Right renal cortex interstitium (tissue), 3 donors: ENCODE measurements at regions not wholly inside any gene's neighbourhood (a gene's known extent, or its start where the extent isn't known, plus 50 kb on each side); places are given as distances from the start of the nearest gene placed in this dataset.

Source experiments
- DNase-seq, 3 donors: peaks; one replicate each; pipeline ENCODE4 v3.0.0-alpha.2; 2013; ENCODE audit warnings: low read depth in 3 of 3, low spot score in 2 of 3

DNA sequence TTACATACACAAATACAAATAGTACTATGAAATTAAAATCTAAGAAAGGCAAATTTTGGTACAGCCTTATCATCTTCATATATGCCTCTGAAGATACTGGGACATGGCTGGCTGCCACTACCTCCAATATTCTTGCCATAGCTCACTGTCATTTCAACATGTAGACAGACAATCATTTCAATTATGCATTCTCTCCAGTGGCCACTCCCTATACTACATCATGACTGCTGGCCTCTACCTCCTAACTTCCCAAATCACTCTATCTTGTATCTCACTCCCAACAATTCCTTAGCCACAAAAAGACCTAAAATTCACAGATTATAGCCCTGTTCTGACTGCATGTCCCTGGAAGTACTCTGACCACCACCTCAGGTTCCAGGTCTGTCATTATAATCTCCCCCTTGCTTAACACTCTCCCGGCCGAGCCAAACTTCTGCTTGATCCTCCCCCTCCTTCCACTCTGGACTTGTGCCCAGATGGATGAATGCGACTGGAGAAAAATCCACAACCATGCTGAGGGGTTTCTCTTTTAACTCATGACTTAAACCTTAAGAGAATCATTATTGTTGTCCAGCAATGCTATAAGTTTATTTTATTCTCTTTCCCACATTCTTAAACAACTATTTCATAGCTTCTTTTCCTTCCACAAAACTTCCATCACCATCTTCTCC, 225.3 kb upstream of the TLE4 start:
- DNase-seq = no peak

DNA sequence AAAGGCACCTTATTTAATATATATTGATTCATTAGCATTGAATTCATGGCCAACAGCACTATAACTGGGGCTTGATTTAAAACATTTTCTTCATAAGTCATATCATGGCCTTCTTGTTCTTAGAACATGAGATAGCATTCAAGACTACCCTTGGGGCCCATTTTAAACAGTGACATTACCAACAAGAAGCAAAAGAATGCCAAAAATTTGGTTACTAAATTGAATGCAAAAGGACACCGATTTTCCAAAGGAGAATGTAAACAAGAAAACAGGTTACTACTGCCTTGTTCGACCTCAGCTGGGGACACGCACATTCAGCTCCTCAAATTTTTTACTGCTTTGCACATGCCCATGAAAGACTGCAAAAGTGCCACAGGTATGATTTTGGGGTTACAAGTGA, 219.4 kb upstream of the TLE4 start:
- DNase-seq = no peak

DNA sequence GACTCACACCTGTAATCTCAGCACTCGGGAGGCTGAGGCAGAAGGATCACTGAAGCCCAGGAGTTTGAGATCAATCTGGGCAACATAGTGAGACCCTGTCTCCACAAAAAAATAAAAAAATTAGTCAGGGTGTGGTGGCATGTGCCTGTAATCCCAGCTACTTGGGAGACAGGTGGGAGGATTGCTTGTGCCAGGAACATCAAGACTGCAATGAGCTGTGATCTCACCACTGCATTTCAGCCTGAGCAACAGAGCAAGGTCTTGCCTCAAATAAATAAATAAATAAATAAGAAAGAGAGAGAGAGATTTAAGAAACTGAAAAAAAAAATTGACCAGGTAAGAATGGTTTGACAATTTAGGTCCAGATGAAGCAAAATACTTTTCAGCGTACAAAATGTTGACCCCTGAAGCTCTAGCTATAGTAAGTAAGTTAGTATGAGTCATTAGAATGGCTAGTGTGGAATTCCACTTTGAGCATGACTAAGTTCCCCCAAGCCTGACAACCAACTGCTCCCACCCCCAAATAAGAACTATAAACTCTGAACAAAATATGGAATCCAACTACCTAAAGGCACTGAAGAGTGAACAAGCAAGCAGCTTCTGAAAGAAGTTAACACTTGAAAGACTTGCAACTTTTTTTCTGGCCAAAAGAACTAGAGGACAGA, 217.8 kb upstream of the TLE4 start:
- DNase-seq = no peak

DNA sequence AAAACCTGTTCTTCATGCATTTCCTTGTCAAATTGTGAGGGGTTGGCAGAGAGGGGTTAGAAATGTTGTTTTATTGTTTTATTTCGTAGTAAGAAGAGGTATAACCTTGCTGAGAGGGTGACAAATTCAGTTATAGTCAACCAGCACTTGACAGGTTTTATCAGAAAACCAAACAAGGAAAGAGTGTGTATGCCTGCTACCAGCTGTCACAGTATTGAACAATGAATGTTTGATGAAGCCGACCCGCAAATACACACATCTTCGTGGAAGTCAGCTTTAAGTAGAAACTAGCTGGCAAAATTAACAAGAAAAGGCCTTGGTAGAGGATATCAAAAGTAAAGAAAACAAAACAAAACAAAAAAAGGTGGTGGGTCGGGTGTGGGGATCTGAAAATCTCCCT, 214.6 kb upstream of the TLE4 start:
- DNase-seq = no peak

DNA sequence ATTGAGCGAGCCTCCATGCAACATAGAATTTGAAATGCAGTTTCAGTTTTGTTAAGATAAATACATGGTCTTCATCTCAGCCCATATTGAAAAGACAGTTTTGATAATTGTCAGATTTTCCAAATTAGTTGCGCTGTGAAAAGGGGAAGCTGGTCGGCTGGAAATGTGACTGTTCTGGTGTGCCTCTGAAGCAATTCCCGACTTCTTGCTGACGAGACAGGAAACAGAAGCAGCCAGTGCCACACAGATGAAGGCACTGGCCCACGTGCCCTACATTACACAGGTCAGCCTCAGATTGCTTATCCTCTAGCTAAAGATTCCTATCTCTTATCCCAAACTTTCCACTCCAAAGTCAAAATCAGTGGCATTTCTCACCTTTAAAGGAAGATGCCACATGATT, 214.1 kb upstream of the TLE4 start:
- DNase-seq = no peak

DNA sequence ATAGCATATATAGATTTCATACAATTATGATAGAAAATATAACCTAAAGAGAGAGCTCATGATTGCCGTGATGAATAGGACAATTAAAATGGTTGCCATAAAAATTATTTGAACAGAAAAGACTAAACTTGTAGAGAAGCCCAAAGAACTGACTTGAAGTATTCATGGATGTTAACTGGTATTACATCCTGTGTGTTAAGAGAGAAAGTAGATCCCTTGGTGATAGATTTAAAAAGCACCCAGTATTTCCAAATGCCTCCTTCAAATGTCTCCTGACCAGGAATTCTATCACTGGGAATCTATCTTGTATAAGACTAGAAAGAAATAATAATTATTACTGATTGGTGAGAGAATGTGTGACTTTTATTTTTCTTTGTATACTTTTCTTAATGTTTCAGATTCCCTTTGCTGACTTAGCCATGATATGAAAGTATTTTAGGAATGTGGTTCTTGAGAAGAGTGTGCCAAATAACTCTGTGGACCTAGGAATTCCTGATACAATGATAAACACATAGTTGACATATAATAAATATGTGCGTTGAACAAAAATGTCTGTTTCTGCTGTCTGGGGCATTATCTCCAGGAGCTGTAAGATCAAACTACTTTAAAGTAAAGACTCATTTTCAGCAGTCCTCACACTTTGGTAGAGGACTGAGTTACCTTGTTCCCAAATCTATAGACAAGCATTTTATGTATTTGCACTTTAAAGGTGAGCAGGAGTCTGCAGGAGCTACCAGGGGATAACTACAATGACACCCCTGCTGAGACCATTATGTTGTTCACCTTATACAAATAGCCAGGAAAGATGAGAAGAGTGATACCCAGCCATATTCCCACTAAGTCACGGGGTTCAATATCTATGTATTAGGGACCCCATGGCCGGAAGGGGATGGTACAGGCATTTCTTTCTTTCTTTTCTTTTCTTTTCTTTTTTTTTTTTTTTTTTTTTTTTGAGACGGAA, 211.1 kb upstream of the TLE4 start:
- no peak for DNase-seq

DNA sequence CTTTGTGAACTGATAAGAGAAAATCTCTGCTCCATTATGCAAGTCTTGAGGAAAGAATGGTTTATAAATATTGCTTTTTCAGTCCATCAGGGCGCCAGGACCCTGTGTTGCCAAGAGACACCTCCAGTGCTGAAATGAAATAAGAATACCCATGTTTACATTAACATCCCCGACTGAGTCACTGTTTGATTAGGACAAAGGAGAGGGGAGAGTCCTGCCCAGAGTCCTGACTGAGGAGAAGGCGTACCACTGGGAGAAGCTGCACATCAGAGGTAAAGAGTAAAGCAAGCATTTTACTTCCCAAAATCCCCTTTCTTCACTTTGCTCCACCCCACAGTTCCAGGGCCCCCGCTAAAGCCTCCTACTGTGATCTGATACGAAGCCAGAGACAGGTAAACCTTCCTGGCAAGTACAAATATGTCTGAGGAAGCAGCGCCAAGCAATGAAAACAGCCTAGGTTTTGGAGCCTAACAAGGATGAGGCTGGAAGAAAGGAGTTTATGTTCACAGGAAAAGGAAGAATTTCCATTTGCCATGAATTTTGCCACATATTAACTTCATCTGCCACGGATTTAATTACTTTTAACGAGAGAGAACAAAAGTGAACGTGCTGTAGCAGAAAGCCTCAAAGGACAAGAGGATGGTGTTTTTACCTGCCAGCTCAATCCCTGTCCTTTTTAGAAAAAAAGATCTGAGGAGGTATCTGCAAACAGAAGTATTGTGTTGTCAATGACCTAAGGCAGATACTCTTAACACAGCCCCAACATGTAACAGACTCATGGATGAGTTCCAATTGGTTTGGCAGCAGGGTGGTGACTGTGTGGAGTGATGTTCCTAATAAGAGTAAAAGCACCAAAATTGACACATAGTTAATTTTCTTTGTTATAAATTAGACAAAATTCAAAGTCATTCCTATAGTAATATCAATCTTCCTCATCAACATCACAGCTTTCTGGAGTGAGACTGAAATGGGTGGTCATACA, 209.4 kb upstream of the TLE4 start:
- DNase-seq = no peak

DNA sequence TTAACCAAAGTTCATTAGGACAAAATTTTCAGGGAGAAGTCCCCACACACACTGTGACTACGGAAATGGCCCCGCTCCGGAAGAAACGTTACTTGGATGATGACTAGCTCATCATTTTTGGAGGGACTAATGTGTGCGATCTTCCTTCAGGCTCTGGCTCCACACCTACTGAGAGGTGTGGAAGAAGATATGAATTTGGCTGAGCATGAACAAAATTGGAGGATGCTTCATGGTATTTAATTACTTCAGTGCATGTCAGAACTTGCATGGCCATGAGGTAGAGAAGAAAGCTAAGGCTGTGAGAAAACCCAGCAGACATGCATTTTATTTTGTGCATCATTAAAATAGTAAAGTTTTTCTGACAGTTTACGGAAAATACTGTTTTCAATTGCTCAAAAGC, 202.1 kb upstream of the TLE4 start:
- no peak for DNase-seq

DNA sequence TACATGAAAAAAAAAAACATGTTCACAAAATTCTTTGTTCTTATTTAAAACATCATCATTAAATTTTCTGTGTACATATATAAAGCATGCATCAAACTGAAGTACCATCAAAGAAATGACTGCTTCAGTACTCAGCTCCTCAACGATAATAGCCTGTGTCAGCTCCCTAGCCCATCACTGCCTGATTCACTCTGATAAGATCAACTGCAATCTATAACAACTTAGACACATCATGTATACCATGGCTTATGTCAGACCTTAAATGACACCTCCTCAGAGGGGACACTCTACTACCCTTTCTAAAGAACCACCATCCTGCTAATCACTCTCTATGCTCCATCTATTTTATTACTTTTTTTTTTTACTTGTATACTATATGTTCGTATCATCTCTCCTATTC, 200.5 kb upstream of the TLE4 start:
- no peak for DNase-seq

DNA sequence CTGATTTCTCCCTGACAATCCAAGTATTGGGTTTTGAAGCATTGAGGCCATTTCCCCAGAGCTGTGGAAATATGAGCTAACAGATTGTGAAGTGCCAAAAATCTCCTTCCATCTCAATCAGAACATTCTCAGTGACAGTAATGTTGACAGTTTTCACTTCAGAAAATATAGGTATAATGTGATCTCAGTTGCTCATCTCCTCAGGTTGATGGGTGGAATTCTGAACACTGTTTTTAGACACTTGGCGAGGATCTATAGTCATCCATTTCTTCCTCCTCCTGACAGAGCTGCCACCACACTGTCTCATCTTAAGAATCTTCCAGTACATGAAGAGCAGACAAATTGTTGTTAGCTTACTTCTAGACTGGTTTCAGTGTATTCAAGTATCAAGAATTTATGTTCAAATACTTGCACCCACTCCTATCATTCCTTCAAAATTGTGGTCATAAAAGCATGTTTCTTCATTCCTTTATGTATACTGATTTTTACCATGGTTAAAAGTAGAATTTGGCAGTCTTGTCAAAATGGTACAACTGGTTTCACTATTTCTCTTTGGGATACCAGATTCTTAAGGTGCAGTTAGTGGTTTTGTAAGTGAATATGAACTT, 199.7 kb upstream of the TLE4 start:
- DNase-seq = no peak

DNA sequence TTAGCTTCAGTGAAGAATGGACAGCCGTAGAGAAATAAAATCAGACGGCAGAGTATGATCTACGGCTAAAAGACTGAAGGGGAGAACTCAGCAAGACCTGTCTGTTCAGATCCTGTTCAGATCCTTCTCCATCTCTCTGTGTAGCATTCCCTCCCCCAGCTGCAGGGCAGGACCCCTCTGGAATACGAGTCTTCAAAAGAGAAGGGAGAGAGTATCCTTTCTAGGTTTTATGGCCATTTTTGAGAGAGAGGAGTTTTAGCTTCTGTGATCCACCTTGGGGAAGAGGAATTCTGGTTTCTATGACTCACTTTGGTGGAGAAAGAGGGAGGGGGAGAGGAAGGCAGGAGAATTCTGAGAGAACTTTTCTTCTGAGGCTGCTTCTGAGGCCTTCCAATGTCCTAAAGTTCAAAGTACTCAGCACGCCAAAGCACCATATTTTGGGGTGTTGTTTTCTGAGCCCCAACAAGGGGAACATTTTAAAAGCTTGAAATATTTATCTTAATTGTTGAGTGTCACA, 194.4 kb upstream of the TLE4 start:
- DNase-seq = no peak

DNA sequence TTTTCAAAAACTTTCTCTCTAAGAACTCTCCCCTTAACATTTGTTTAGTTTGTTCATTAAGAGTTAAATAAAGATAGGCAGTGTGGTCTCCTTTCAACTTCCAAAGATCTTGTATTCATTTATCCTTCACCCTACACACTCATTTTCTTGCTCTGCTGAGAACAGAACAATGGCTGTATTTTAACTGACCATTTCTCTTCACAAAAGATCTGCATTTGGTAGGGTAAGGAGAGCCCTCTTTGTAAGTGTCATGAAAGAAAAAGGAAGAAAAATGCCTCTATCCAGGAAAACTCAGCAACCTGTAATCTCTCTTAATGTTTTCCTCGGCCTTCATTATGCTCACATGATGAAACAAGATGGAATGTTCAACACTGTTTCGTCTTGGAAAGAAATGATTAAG, 193.7 kb upstream of the TLE4 start:
- DNase-seq = no peak

DNA sequence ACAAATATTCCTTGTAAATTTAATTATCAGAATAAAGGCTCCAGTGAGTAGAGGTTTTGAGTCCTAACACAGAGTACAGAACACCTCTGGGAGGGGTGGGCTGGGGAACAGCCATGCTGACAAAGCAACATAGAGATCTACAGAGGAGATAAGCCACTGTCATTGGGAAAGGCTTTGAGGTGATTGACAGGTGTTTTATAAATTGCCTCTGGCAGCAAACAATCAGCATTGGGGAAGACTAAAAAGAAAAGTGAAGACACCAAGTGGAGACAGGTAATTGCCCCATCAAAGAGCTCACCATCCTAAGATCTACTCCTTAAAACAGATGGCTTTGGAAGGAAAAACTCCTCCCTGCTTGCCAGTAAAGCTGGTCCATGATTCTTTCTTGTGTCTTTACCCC, 189.7 kb upstream of the TLE4 start:
- no peak for DNase-seq

DNA sequence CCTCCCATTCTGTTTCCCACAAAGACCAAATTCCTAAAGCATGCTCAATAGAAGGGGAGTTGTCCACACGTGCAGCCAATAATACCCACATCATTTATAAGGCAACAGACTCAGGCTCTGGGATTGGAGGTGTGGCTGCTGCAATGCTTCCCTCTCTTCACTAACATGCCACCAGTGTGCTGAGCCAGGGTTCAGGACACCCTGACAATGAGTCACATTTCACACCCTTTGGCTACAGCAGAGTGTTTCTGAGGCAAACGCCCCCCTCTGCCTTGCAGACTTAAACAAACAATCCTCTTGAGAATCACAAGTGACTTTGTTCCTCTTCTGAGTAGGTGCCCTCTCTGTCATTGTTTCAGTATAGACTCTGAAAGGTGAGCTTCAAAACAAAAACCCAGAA, 189.3 kb upstream of the TLE4 start:
- no peak for DNase-seq

DNA sequence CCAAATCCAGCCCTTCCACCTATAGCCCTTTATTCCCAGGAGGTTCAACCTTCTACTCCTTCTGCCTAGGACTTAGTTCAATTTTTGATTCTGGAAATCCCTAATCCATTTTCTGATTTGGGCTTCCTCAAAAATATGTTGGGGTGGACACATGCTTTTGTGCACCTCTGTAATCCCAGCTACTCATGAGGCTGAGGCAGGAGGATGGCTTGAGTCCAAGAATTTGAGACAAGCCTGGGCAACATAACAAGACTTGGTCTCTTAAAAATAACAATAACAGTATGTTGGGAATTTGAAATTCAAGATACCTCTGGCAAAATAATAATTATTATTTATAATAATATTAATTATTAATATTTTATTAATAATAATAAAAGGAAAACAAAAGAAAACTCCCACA, 188.7 kb upstream of the TLE4 start:
- DNase-seq = no peak

DNA sequence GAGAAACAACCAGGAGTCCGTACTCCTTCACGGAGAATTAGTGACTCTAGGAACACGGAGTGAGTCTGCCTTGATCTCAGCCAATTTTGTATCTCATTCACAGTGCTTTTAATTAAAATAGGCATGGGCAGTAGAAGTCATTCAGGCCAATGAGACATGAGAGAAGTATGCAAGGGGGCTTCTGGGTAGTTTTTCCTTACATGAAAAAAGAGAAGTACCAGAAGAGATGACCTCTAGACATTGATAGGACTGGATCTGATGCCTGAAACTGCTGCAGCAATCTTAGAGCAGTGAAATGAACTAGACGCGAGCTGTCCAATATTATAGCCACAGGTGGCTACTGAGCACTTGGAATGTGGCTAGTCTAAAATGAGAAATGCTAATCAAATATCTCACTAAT, 187.7 kb upstream of the TLE4 start:
- DNase-seq = no peak

DNA sequence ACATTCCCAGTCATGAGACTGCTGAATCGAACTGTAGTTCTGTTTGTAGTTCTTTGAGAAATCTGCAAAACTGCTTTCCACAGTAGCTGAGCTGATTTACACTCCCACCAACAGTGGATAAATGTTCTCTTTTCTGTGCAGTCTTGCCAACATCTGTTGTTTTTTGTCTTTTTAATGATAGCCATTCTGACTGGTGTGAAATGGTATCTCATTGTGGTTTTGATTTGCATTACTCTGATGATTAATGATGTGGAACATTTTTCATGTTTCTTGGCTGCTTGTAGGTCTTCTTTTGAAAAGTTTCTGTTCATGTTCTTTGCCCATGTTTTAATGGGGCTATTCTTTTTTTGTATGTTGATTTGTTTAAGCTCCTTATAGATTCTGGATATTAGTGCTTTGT, 187.3 kb upstream of the TLE4 start:
- no peak for DNase-seq

DNA sequence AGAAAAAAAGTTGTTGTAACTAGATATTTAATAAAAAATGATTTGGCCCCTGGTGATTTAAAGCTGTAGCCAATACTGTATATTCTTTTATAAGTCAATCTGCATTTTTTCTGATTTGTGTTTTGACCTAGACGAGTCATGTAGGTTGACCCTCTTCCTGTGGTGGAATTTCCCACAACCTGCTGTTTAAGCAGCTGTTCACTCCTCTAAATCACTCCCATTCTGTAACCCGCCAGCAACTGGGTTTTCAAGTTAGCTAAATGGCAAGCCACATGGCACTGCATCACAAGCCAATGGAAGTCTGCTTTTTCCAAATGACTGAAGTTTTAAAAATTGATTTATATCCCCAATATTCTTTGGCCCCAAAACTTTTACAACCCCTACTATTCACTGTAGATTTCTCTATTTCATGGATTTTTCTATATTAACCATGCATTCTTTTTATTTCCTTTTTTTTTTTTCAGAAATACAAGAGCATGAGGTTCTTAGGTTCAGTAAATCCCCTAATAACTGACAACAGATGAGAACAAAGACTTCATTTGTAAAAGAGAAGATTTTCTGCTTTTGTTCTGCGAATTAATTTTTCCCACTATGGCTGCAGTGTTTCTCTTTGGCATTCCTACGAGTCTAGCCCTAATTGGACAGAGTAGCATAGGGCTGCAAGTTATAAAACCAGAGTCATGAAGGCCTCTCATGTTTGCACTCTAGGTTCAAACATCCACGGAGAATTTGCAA, 184.5 kb upstream of the TLE4 start:
- no peak for DNase-seq

DNA sequence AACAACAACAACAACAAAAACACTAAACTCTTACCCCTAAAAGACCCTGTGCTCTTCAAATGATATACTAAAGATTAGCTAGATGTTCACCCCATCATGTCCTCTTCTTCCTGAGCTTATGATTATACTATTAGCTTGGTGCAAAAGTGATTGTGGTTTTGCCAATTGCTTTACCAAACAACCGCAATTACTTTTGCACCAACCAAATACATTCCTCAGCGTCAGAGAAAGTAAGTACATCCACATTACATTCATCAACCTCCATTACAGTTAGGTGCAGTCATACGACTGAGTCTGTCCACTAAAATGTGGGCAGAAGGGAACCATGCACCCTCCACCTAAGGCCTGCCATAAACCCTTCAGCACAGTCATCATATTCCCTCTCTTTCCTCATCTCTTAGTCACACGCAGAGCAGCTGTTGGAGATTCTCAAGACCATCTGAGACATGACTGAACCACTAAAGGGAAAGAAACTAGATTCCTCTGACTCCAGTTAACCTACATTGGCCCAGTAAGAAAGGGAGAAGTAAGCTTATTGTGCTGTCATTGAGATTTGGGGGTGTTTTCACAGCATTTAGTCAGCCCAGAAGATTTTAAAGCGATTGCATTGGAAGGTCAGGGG, 181.6 kb upstream of the TLE4 start:
- no peak for DNase-seq
